GM21619 (cell line): ENCODE measurements at regions not wholly inside any gene's neighbourhood (a gene's known extent, or its start where the extent isn't known, plus 50 kb on each side); places are given as distances from the start of the nearest gene placed in this dataset.
"Not testable (repeated sequence)": the region's sequence is repeated elsewhere in the genome, so short reads cannot be mapped to it uniquely, and the experiment has no call there.

Experiments
- ATAC-seq: cut with Tn5 transposase; IDR thresholded peaks from one replicate; pipeline ENCODE4 v1.9.1; 2021; ENCODE audit not compliant: unreplicated experiment

DNA sequence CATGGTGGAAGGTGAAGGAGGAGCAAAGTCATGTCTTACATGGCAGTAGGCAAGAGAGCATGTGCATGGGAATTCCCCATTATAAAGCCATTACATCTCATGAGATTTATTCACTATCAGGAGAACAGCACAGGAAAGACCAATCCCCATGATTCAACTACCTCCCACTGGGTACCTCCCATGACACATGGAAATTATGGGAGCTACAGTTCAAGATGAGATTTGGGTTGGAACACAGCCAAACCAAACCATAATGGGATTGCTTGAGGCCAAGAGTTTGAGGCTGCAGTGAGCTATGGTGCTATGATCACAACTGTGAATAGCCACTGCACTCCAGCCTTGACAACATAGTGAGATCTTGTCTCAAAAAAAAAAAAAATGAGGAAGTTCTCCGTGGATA lies 581.8 kb downstream of the TAF11L14 start:
- ATAC-seq = no peak

DNA sequence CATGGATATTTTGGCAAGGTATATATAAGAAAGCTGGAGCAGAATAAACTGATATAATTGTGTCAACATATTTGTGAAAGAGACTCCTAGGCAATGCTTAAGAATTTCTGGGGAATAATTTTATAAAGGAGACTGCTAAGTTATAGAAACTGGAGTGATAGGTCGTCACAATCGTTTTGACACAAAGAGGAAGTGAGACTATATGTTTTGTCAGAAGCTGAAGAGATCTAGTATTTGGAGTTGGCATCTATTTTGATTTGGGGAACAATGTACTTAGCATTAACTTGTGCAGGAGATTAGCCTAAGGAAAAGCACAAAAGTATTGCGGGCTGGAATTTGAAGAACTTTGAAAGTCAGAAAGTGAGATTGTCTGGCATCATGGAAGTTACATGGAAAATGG lies 582.5 kb downstream of the TAF11L14 start:
- no peak for ATAC-seq

DNA sequence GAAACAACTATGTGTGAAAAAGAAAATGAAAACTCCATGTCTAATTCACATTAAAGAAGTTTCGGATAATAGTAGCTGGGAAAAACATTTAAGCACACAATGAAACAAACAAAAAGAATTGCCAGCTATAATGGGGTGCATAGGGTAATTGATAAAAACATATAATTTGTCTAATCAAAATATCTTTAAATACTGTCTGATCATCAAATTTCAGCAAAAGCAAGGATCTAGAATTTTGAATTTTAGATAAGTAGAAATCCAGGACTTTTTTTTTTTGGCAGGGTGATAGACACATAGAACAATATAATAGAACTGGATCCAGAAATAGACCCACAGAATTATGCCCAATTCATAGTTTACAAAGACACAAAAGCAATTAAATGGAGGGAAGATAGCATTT lies 585.0 kb downstream of the TAF11L14 start:
- ATAC-seq = no peak

DNA sequence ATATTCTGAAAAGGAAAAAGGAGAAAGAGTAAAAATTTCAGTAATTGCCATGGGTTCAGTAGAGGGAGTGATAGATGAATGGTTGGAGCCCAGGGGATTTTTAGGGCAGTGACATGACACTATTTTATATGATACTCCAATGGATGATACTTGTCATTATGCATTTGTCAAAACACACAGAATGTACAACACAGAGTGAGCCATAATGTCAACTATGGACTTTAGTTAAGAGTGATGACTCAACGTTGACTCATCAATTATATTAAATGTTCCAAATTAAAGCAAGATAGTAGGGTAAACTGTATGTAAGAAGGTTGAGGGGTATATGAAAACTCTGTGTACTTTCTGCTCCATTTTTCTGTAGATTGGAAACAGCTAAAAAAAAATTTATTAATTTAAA lies 586.4 kb downstream of the TAF11L14 start:
- no peak for ATAC-seq

DNA sequence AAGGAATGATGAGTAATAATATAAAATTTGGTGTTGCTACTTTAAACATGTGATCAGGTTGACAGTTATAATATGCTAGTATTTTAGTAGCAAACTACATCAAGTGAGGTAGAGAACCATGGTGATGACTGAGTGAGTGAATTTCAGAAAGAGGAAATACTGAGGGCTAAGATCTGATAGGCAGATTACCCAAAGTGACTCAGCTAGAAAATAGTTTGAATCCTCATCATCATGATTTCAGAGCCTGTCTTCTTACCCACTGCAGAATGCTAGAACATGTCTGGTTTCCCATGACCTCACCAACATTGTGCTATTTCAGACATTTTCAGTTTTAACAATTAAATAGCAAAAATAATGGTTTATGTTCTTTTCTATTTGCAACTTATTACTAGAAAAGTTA lies 602.1 kb downstream of the TAF11L14 start:
- ATAC-seq = no peak

DNA sequence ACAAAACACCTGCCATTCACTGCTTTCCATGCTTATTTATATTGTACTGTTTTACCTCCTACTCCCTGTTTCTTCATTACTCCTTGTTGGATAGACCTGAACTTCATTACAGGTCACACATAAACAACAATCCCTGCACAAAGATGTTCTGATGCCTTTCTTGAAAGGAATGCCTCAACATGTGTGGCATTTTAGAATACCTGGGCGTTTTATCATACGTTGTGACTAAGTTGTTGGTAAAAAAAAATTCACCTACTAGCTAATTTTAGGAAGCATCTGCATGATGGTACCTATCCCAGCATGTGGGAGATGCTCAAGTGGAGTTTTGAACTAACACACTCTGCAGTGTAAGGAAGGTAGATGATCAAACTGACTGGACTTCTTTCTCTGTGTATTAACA lies 604.1 kb downstream of the TAF11L14 start:
- ATAC-seq = no peak

DNA sequence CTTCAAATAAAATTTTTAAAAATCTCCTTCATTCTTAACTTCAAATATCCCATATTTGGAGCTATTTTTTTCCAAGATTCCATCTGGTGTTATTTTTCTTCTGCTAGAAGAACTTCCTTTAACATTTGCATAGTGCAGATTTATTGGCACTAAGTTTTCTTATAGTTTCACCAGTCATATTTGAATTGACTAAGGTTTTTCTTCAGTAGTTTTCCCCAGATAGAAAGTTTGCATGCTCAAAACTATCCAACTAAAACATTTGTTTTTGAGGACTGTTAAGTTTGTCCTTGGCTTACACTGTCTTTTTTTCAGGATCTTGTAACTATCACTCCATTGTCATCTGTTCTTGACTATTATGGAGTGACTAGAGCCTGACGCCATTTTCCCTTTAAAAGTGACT lies 606.7 kb downstream of the TAF11L14 start:
- ATAC-seq = no peak

DNA sequence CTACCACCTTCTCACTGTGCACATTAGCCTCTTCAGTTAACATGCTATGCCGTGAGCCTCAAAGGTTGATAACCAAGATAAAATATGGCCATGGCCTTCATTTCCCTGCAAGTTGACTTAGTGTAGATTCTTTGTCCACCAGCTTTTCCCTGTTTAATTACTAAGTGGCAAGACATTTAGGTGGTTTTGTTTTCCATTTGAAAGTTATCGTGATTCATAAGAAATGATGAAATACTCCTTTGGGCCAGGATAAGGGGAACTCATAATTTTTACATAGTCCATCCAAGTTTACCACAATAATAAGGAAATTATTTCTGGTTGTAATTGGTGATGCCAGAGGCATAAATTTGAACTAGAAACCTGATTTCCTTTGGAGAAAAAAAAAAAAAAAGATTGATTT lies 609.6 kb downstream of the TAF11L14 start:
- ATAC-seq = no peak

DNA sequence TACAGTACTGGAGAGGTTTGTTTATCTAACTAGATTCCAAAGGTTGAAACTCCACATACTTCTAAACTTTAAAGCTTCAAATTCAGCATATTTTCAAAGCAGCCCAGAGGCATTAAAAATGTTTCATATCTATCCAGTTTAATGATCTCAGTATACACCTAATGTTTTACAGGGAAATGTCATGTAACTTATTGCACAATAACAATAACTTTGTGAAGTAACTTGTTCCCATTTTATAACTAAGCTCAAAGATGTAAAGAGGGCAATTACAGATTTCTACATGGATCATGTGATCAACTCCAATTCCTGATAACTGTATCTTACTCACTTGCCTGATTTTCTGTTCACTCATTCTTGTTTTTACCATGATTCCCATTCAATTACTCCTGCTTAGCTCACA lies 610.0 kb downstream of the TAF11L14 start:
- no peak for ATAC-seq

DNA sequence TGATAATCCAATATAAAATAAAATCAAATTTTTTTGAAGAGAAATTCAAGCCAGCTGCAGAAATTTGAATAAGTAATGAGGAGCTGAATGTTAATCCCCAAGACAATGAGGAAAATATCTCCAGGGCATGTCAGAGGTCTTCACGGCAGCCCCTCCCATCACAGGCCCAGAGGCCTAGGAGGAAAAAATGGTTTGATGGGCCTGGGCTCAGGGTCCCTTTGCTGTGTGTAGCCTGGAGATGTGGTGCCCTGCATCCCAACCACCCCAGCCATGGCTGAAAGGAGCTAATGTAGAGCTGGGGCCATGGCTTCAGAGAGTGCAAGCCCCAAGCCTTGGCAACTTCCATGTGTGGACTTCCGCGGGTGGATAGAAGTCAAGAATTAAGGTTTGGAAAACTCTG lies 618.3 kb downstream of the TAF11L14 start:
- ATAC-seq = no peak

DNA sequence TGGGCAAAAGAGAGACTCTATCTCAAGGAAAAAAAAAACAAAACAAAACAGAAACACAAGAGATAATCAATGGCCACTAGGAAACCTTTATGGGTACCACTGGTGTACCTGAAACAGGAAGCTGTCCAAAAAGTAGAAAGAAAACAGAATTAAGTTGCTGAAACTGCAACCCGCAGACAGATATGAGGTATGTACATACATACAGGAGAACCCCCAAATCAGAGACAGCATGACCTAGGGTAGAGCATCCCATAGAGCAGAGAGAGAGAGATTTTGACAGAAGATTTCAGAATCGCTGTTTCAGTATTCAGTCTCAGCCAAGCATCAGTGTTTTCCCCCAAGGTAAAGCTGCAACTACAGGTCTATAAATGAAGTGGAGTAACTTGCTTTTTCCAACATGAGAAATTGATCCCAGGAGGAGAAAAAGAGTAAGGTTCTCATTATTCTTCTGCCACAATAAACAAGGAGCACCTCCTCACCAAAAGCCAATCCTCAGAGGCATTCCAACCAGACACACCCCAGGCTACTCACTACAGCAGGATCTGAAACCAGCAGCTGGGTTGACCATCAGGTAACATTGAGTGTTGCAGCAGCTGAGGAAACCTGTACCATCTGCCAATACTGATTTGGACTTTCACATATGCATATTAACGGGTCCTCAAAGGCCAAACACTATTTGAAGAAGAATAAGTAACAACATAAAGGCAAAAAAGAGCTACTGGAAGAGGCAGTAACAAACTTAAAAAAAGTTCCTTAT lies 630.0 kb downstream of the TAF11L14 start:
- no peak for ATAC-seq

DNA sequence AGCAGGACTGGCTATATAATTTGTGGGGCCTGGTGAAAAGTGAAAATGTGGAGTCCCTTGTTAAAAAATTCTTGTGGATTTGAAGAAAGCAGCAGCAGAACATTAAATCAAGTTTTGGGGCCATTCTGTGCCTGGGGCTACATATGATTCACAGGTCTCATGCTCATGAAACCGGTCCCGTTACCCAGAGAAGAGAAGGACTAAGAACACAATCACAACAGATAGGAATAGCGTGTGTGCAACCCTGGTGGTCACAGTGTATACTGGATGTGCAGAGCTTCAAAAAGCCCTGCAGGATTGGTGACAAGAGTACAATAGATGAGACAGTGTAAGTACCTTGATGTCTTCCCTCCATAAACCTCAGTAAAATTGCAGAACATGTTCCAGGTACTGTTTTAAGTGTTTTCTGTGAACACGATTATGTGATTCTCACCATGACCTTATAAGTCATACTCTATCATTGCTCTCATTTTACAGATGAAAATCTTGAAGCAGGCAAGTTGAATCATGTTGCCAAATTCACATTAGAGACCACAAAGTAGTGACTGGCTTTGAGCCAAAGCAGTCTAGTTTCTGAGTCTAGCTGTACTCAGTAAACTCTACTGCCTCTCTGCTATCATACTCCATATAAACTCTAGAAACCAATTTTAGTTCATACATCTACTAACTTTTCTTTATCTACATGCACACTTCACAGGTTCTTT lies 636.5 kb downstream of the TAF11L14 start:
- no peak for ATAC-seq

DNA sequence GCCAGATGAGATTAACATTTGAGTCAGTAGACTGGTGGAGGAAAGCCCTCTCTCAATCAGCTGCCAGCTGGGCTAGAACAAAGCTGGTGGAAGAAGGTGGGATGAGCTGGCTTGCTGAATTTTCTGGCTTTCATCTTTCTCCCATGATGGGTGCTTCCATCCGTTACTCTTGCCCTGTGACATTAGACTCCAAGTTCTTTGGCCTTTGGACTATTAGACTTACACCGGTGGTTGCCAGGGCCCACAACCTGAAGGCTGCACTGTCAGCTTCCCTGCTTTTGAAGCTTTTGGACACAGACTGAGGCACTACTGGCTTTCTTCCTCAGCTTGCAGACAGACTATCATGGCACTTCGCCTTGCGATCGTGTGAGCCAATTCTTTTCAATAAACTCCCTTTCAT lies 642.7 kb downstream of the TAF11L14 start:
- no peak for ATAC-seq

DNA sequence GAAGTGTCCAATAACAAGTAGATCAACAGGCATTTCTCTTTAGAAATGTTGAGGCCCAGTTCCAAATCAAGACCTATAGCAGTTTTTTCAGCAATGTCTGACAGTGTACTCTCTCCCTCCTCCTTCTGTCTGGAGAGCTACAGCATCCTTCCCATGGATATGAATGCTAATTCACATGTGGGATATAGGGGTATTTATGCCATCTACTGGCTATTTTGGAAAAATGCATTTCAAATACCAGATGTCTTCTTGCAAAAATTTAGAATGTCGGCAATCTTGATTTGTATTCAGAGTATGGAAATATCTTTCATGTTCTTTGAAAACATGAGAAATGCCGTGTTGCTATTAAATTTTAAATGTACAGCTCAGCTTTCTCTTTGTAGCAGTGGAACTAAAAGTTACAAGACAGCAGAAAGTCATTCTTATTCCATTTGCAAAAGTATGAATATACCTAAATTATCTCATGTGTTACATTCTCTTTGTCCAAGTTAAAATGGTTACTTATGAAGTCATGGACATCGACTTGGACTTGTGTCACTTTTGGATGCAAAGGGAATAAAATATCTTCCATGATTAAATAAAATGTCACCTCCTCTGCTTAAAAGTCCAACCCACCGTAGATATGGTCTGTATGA lies 647.8 kb downstream of the TAF11L14 start:
- ATAC-seq = no peak

DNA sequence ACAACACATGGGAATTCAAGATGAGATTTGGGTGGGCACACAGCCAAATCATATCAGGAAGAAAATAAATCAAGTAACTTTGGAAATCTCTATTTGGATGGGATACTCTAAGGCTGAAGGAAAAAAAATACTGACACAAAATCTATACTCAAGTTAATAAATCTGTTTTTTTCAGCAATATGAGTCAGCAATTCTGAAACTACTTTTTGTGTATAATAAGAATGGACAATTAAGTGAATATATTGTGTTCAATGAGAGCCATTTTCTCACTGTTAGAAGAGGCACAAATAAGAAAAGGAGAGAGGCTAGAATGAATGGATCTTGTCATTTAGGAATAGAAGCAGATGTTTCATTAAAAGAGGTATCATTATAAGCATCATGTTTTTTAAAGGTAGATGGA lies 651.0 kb downstream of the TAF11L14 start:
- ATAC-seq = no peak

DNA sequence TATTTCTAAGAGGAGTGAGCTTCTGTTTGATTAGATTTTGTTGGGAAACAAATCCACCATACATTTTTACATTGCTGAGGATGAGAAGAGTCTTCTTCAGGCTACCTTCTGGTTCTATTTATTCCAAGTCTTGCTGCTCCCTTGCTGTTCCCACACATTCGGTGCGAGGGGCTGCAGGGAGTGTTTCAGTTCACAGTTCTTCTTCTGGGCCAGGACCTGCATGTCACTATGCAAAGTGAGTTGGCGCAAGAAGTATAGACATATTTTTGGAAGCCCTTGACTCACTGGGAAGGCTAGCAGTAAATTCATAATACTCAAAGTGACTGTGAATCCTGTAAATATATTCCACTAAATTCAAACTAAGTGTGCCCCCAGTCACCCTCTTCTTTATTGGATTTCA lies 657.9 kb downstream of the TAF11L14 start:
- no peak for ATAC-seq

DNA sequence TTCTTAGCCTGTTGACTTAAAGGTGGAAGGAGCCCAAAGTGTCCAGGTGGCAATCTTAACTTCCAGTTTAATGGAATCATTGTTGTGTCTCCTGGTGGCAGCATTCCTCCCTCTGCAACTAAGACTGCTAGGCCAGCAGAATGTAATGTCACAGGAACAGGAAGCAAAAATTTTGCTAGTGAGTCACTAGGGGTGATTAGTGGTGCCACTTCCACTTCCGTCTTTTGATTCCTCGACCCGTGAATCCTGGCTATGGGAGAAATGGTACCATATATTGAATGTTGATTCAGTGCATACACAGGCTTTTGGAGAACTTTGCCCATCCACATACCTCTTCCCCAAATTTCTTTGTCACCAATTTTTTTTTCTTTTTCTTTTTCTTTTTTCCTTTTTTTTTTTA lies 661.4 kb downstream of the TAF11L14 start:
- ATAC-seq = not testable (repeated sequence)

DNA sequence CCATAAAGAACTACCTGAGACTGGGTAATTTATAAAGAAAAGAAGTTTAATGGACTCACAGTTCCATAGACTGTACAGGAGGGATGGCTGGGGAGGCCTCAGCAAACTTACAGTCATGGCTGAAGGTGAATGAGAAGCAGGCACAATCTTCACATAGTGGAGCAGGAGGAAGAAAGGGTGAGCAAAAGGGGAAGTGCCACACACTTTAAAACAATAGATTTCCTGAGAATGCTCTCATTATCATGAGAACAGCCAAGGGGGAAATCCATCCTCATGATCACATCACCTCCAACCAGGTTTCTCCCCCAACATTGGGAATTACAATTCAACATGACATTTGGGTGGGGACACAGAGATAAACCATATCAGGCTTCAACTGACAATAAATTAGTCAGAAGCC lies 664.9 kb downstream of the TAF11L14 start:
- no peak for ATAC-seq

DNA sequence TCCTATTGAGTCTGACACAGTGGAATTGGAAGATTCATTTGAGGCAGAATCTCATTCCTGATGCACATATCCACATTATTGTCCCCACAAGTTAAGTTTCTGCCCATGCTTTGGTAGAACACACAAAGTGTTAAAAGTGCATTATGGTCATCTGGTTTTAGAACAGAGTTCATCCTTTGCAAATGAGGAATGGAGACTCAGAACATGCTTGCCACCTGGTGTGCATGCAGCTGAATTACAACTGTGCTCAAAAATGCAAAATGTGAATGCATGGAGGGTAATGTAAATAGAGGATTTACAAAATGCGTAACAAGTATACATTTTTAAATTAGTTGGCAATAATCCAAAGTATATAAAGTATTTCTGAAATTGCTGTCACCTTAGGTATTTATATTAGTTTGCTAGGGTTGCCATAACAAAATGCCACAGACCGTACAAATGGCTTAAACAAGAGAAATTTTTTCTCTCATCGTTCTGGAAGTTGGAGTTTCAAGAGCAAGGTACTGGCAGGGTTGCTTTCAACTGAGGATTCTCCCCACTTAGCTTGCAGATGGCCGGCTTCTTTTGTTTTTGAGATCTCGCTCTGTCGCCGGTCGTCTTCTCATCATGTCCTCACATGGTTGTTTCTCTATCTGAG lies 671.1 kb downstream of the TAF11L14 start:
- peak; percentile 69 for ATAC-seq

DNA sequence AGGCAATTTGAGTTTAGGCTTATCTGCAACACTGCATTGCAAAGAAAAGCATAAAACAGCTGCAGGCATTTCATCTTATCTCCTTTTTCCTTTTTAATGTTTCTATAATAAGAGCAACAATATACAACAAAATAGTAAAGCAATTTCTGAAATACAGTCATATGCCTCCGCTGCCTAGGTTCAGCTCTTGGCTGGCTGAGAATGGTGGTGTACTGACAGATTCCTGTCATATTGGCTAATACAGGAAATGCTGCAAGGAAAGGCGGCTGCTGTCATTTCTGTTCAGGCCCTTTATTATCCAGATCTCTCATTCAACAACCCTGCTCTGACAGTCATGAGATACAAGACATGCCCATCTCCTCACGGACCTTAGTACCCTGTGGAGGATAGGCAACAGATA lies 677.0 kb downstream of the TAF11L14 start:
- no peak for ATAC-seq

DNA sequence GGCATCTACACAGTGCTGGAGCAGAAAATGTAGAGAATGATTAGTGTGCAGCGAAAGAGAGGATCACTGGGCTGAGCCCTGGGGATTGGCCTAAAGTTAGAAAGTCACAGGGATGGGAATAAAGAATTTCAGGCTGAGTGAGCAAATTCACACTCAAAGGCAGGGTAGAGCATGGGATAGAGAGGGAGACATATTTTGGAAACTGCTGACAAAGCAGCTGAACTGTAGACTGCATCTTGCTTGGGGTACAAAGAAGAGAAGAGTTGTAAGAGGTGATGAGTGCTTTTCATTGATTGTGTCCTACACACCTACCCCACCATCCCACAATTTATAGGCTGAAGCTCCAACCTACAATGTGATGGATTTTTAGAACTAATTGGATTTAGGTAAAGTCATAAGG lies 677.8 kb downstream of the TAF11L14 start:
- ATAC-seq = no peak
